ACC112 (cell line): ENCODE measurements at regions not wholly inside any gene's neighbourhood (a gene's known extent, or its start where the extent isn't known, plus 50 kb on each side); places are given as distances from the start of the nearest gene placed in this dataset.
"Not testable (repeated sequence)": the region's sequence is repeated elsewhere in the genome, so short reads cannot be mapped to it uniquely, and the experiment has no call there.

Experiments used
- H2AFZ ChIP-seq: fragments of 200-600 bp; sonication (generic); one replicate; pipeline ENCODE4 v1.6.0; 2017; ENCODE audit warnings: antibody characterized with exemption, low read length; ENCODE audit not compliant: unreplicated experiment
- H3K27ac ChIP-seq: fragments of 200-600 bp; sonication (generic); 2 replicates; pipeline ENCODE4 v1.5.1; 2014; ENCODE audit warnings: low read depth, mild to moderate bottlenecking, antibody characterized with exemption, low read length, moderate library complexity
- H3K27me3 ChIP-seq: fragments of 200-600 bp; sonication (generic); 2 replicates; pipeline ENCODE4 v1.6.1; 2014; ENCODE audit warnings: mild to moderate bottlenecking, antibody characterized with exemption, low read length, moderate library complexity, mixed read lengths; ENCODE audit not compliant: insufficient read depth
- H3K36me3 ChIP-seq: fragments of 200-600 bp; sonication (generic); 2 replicates; pipeline ENCODE4 v1.6.1; 2016; ENCODE audit warnings: mild to moderate bottlenecking, antibody characterized with exemption, low read length, moderate library complexity, mixed read lengths; ENCODE audit not compliant: insufficient read depth
- H3K4me1 ChIP-seq: fragments of 200-600 bp; sonication (generic); one replicate; pipeline ENCODE4 v1.6.1; 2016; ENCODE audit warnings: low read length, mixed read lengths; ENCODE audit not compliant: insufficient read depth, unreplicated experiment, control insufficient read depth
- H3K4me3 ChIP-seq: fragments of 200-600 bp; sonication (generic); 2 replicates; pipeline ENCODE4 v1.5.1; 2014; ENCODE audit warnings: mild to moderate bottlenecking, low read depth, low read length
- H3K79me2 ChIP-seq: fragments of 200-600 bp; sonication (generic); one replicate; pipeline ENCODE4 v1.6.0; 2016; ENCODE audit warnings: low read length; ENCODE audit not compliant: control insufficient read depth, unreplicated experiment, insufficient read depth

DNA sequence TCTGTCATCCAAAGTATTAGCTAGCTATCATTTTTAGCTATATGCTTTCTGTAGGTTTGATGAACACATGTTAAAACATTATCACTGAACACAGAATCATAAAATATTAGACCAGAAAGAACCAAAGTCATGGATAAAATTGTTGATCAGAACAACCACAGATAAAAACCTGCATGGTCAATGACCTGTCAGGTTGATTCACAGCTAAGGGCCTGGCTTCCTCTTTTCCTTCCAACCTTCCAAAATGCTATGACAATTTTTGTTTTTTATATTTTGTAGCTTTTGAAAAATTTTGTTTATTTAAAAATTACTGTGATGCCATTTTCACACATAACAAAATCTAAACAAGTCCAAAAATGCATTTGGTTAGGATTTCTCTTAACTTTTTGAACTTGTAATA, 444.4 kb upstream of the CHRM2 start:
- H3K27me3 ChIP-seq = no peaks in the 10 kb centered on the region
- H3K4me3 ChIP-seq = no peak overlapping the region
- H3K4me1 ChIP-seq = no peaks in the 10 kb centered on the region
- H2AFZ ChIP-seq = no peak overlapping the region
- no peaks in the 10 kb centered on the region for H3K79me2 ChIP-seq
- no peaks in the 10 kb centered on the region for H3K36me3 ChIP-seq
- no peak overlapping the region for H3K27ac ChIP-seq

DNA sequence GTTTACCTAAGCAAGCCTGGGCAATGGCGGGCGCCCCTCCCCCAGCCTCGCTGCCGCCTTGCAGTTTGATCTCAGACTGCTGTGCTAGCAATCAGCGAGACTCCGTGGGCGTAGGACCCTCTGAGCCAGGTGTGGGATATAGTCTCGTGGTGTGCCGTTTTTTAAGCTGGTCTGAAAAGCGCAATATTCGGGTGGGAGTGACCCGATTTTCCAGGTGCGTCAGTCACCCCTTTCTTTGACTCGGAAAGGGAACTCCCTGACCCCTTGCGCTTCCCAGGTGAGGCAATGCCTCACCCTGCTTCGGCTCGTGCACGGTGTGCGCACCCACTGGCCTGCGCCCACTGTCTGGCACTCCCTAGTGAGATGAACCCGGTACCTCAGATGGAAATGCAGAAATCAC, 442.6 kb upstream of the MTPN start:
- H3K27me3 ChIP-seq, H3K36me3 ChIP-seq, H3K79me2 ChIP-seq, H3K4me3 ChIP-seq, H2AFZ ChIP-seq, H3K27ac ChIP-seq, H3K4me1 ChIP-seq: not testable (repeated sequence)

DNA sequence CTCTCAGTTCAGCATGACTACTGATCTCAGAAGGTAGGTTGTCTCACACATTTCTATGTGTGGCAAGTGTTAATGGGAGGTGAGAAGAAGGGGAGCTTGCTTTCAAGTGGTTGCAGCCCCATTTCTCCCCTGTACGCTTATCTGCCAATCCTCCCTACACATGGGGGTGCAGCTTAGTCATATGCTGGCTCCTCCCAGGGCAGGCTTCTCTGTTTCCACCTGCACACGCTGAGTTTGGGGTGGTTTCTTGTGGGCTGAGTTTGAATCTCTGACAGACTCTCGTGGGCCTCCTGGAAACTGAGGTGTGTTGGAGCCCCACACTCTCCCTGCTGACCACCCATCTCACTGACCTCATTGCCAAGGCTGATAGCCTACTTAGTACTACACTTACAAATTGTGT, 435.8 kb upstream of the MTPN start:
- Histone ChIP-seq H3K27ac (no peak overlapping the region), H3K79me2 (no peaks in the 10 kb centered on the region), H3K27me3 (no peaks in the 10 kb centered on the region), H3K4me1 (no peaks in the 10 kb centered on the region), H3K36me3 (no peaks in the 10 kb centered on the region), H3K4me3 (no peak overlapping the region), H2AFZ (no peak overlapping the region)

DNA sequence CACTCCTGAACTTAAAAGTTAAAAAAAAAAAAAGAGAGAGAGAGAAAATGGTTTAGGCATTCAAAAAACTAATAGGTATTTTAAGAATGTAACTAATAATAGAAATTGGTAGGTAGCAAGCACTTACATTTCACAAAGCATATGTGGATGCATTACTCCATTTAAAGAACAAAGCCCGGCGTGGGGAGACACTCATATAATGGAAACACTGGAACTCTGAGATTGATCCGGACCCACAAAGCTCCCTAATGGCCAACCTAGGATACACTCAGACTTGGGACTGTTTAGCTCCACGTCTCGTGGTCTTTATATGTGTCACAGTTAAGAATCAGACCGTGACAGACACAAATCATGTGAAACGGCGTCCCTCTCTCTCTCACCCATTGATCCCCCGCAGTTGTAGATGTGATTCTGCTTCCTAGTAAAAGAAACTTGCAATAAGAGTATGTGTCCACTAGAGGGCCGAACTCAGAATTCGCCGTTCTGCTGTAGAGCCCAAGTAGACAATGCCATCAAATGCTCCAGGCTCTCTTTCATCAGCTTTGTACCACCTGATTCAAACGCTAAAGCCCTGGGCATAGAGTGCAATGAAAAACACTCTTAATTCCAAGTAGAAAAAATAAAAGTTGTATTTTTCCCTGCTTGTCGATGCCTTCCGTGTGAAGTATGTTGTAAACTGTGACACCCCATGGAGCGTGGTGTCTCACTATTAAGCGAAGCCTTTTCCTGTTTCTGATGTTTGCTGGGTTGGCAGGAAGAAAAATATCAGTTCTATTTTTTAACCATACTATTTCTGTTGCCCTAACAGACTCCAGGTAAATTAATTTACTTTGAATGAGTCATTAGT, 429.0 kb upstream of the MTPN start:
- no peak overlapping the region for H3K4me3 ChIP-seq
- H3K27ac ChIP-seq = no peak overlapping the region
- no peaks in the 10 kb centered on the region for H3K27me3 ChIP-seq
- no peaks in the 10 kb centered on the region for H3K4me1 ChIP-seq
- no peaks in the 10 kb centered on the region for H3K36me3 ChIP-seq
- no peaks in the 10 kb centered on the region for H3K79me2 ChIP-seq
- H2AFZ ChIP-seq = no peak overlapping the region

DNA sequence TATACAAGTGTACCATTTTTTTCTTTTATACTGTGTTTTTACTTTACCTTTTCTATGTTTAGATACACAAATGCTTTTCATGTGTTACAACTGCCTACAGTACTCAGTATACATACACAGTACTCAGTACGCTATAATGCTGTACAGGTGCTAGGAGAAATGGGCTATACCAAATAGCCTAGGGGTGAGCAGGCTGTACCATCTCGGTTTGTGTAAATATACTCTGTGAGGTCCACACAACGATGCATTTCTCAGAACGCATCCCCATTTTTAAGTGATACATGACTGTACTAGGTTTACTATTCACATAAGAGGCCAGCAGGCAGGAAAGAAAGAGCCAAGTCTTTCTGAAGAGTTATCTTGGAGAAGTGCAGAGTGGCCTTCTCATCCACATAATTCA, 426.4 kb upstream of the MTPN start:
- no peaks in the 10 kb centered on the region for H3K27me3 ChIP-seq
- no peaks in the 10 kb centered on the region for H3K36me3 ChIP-seq
- no peaks in the 10 kb centered on the region for H3K4me1 ChIP-seq
- no peak overlapping the region for H2AFZ ChIP-seq
- H3K27ac ChIP-seq = no peak overlapping the region
- no peak overlapping the region for H3K4me3 ChIP-seq
- no peaks in the 10 kb centered on the region for H3K79me2 ChIP-seq

DNA sequence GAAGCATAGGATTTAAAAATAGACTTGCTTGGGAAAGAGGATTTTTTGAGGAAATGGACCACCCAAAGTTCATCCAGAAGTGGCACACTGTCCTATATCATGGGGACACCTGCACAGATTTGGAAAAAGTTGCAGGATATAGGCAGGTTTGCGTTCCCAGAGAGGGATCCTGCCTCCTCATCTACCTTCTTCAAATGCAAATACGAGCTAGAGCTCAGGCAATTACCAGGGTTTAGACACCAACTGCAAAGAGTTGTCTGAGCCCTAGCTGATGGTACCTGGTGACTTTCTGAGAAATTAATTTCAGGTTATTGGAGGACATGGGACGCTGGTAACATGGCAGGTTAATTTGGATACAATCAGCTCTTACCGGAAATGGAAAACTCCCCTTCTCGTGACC, 423.7 kb upstream of the MTPN start:
- no peak overlapping the region for H3K27ac ChIP-seq
- no peaks in the 10 kb centered on the region for H3K4me1 ChIP-seq
- H3K27me3 ChIP-seq = no peaks in the 10 kb centered on the region
- H3K36me3 ChIP-seq = no peaks in the 10 kb centered on the region
- no peaks in the 10 kb centered on the region for H3K79me2 ChIP-seq
- H3K4me3 ChIP-seq = no peak overlapping the region
- no peak overlapping the region for H2AFZ ChIP-seq

DNA sequence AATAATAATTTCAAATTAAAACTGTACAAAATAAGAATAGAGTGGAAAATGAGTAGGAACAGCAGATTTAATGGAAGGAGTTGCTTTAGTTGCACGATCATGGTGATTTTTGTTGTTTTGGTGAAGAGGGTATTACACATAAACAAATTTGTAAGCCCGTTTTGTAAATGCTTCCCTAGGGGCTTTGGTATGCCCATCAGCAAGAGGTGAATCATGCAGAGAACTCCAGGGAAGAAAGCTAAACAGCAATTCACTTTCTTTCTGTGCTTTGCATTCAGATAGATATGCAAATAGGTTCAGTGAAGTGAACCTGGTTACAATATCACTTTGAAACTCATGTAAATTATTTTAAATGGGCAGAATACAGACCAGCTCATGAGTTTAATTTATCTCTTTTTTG, 422.2 kb upstream of the MTPN start:
- H3K4me1 ChIP-seq = no peaks in the 10 kb centered on the region
- no peaks in the 10 kb centered on the region for H3K27me3 ChIP-seq
- H3K4me3 ChIP-seq = no peak overlapping the region
- no peaks in the 10 kb centered on the region for H3K36me3 ChIP-seq
- no peak overlapping the region for H2AFZ ChIP-seq
- H3K79me2 ChIP-seq = no peaks in the 10 kb centered on the region
- no peak overlapping the region for H3K27ac ChIP-seq

DNA sequence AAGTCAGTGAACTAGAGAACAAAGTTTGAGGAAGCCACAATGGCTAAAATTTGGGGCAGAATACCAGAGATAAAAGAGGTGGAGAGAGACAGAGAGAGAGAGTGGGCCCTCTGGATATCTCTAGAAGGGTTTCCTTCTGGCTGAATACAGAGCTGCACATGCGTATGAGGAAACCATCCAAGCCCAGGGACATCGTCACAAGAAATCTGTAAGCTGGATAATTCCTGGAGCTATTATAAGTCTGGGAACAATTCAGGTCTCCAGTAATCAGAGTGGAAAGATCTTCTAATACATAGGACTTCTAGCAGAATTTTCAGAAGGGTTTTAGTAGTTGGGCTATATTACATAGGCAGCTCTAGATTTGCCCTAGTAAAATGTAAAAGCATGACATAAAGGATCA, 415.7 kb upstream of the MTPN start:
- Histone ChIP-seq H3K4me1 (no peaks in the 10 kb centered on the region), H3K27me3 (no peaks in the 10 kb centered on the region), H3K27ac (no peak overlapping the region), H3K79me2 (no peaks in the 10 kb centered on the region), H2AFZ (no peak overlapping the region), H3K4me3 (no peak overlapping the region), H3K36me3 (no peaks in the 10 kb centered on the region)

DNA sequence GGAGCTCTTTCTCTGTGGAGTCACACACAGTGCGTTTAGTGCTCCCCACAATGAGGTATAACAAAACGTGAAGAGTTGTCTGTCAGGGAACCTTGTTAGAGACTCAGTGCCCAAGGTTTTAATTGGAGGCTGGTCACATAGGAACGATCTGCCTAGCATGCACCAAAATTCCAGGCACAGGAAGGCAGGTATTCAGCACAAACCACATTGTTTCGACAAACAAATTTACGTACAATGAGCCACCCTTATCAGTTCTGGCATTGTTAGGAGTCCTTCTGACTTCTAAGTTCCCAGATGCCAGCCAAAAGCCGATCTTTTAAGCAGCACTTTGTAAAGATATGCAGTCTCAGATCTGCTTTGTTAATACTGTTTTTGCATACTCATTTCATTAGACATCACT, 414.2 kb upstream of the MTPN start:
- H3K36me3 ChIP-seq = no peaks in the 10 kb centered on the region
- H3K4me3 ChIP-seq = no peak overlapping the region
- H3K79me2 ChIP-seq = no peaks in the 10 kb centered on the region
- no peak overlapping the region for H2AFZ ChIP-seq
- no peak overlapping the region for H3K27ac ChIP-seq
- no peaks in the 10 kb centered on the region for H3K27me3 ChIP-seq
- H3K4me1 ChIP-seq = no peaks in the 10 kb centered on the region

DNA sequence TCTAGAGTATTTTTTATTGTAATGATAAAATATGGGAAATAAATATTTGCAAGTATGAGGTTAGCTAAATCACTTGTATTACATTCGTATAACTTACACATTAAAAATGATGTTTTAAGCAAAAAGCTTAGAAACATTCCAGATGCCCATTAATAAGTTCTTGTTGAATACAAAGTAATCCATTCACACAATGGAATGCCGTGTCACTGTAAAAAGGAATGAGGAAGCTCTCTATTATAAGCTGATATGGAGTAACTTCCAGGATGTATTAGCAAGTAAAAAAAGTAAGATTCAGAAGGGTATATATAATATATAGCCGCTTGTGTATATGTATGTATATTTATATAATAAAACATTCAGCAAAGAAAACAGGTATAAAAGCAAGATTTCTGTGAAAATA, 412.8 kb upstream of the MTPN start:
- no peak overlapping the region for H3K27ac ChIP-seq
- no peaks in the 10 kb centered on the region for H3K27me3 ChIP-seq
- no peaks in the 10 kb centered on the region for H3K4me1 ChIP-seq
- no peaks in the 10 kb centered on the region for H3K36me3 ChIP-seq
- H3K79me2 ChIP-seq = no peaks in the 10 kb centered on the region
- no peak overlapping the region for H3K4me3 ChIP-seq
- H2AFZ ChIP-seq = no peak overlapping the region

DNA sequence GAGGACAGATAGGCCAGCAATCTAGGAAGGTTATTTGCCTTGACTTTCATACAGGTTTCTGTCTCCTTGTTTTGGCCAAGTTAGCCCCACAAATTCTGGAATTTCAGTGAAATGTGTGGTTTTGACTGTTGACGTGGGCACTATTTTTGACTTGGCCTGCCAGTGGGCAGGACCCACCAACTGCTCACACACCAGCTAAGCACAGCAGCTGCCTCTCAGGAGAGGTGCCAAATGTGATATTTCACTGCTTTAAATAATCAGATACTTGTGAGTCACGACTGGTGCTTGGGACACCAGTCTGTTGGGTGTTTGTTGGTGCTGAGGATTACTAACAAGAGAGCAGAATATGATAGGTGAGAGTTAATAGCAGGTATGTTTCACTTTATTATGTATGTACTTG, 409.7 kb upstream of the MTPN start:
- H3K27me3 ChIP-seq = no peaks in the 10 kb centered on the region
- H3K36me3 ChIP-seq = no peaks in the 10 kb centered on the region
- no peaks in the 10 kb centered on the region for H3K79me2 ChIP-seq
- H3K4me1 ChIP-seq = no peaks in the 10 kb centered on the region
- H3K4me3 ChIP-seq = no peak overlapping the region
- no peak overlapping the region for H3K27ac ChIP-seq
- no peak overlapping the region for H2AFZ ChIP-seq
